ENCODE measurements at regions not wholly inside any gene's neighbourhood (a gene's known extent, or its start where the extent isn't known, plus 50 kb on each side); places are given as distances from the start of the nearest gene placed in this dataset.

GRCh38 chr12:38102197-38102596, 214.4 kb upstream of the ALG10B start:
- H3K9me3 Mint-ChIP-seq, result peaks cover 32% of the 10 kb centered on the region
- Histone ChIP-seq H3F3A (ENCODE audit: low read depth) (no peaks in the 10 kb centered on the region), H3K4me1 (no peaks in the 10 kb centered on the region), H3K9me3 (ENCODE audit: low read depth) (peaks cover 11% of the 10 kb centered on the region), H3K9ac (no peak overlapping the region), H3K36me3 (no peaks in the 10 kb centered on the region), H3K27ac (no peak overlapping the region), H3K79me2 (ENCODE audit: low read depth) (no peaks in the 10 kb centered on the region), H4K20me1 (ENCODE audit: low read depth) (no peaks in the 10 kb centered on the region), H2AFZ (replicated peaks) (no peak overlapping the region), H3K4me3 (no peak overlapping the region), H3K4me2 (no peak overlapping the region), H3K27me3 (no peaks in the 10 kb centered on the region)
- TF ChIP-seq EZH2phosphoT487 (IDR thresholded peaks at IDR 0.05), result no peak
- H3K36me3 Mint-ChIP-seq, result no peaks in the 10 kb centered on the region
- no peak for DNase-seq (ENCODE audit: low spot score)
- no peaks in the 10 kb centered on the region for H3K4me1 Mint-ChIP-seq
- H3K27ac Mint-ChIP-seq, result no peak overlapping the region
- no peak overlapping the region for H3K4me3 Mint-ChIP-seq
- no peaks in the 10 kb centered on the region for H3K27me3 Mint-ChIP-seq (ENCODE audit: insufficient read depth, low read depth)

- no peaks in the 10 kb centered on the region for H3K4me1 Mint-ChIP-seq
- H4K20me1 ChIP-seq (ENCODE audit: low read depth), result no peaks in the 10 kb centered on the region
- no peak overlapping the region for H3K4me3 ChIP-seq
- H3K9me3 ChIP-seq (ENCODE audit: low read depth), result peaks cover 24% of the 10 kb centered on the region
- peaks cover 35% of the 10 kb centered on the region for H3K9me3 Mint-ChIP-seq
- TF ChIP-seq EZH2phosphoT487 (IDR thresholded peaks at IDR 0.05) (no peak), CTCF (IDR thresholded peaks at IDR 0.05) (no peak), EZH2 (IDR thresholded peaks at IDR 0.05) (no peak)
- no peaks in the 10 kb centered on the region for H3K36me3 Mint-ChIP-seq
- H3K27ac ChIP-seq, result no peak overlapping the region
- no peak overlapping the region for H3K4me2 ChIP-seq
- DNase-seq (ENCODE audit: low spot score), result no peak
- no peak overlapping the region for H2AFZ ChIP-seq (replicated peaks)
- no peak overlapping the region for H3K27ac Mint-ChIP-seq
- H3K27me3 Mint-ChIP-seq (ENCODE audit: insufficient read depth, low read depth), result no peaks in the 10 kb centered on the region
- H3K36me3 ChIP-seq, result no peaks in the 10 kb centered on the region
- no peaks in the 10 kb centered on the region for H3K79me2 ChIP-seq (ENCODE audit: low read depth)
- H3K27me3 ChIP-seq, result no peaks in the 10 kb centered on the region
- H3K4me1 ChIP-seq, result no peaks in the 10 kb centered on the region
- H3K4me3 Mint-ChIP-seq, result no peak overlapping the region
- H3F3A ChIP-seq (ENCODE audit: low read depth), result no peaks in the 10 kb centered on the region
- H3K9ac ChIP-seq, result no peak overlapping the region
These were observed 206.4 kb upstream of the ALG10B start for GRCh38 chr12:38110026-38110699.

DNA sequence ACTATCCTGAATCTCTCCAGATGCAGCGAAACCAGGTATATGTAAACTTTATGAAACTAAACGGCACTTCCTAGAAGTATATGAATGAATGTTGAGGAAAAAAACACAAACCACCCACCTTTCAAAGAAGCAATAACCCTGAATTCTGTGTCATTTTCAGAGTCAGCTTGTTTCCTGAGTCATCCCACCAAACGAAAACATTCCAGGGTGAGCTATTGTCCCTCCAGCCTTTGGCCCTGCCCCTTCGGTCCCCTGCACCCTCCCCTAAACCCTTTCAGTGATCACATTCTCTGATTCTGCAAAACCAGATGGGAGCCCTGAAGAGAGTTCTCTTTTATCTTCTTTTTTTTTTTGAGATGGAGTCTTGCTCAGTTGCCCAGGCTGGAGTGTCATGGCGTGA, 202.6 kb upstream of the ALG10B start:
- Histone ChIP-seq H3K4me2 (no peak overlapping the region), H3K27ac (no peak overlapping the region), H3K9me3 (ENCODE audit: low read depth) (peaks cover 16% of the 10 kb centered on the region), H3F3A (ENCODE audit: low read depth) (no peaks in the 10 kb centered on the region), H2AFZ (replicated peaks) (no peak overlapping the region), H4K20me1 (ENCODE audit: low read depth) (no peaks in the 10 kb centered on the region), H3K9ac (no peak overlapping the region), H3K36me3 (no peaks in the 10 kb centered on the region), H3K4me1 (no peaks in the 10 kb centered on the region), H3K27me3 (no peaks in the 10 kb centered on the region), H3K4me3 (no peak overlapping the region), H3K79me2 (ENCODE audit: low read depth) (no peaks in the 10 kb centered on the region)
- no peak overlapping the region for H3K4me3 Mint-ChIP-seq
- H3K36me3 Mint-ChIP-seq, result peaks cover 3% of the 10 kb centered on the region
- peaks cover 49% of the 10 kb centered on the region for H3K9me3 Mint-ChIP-seq
- no peaks in the 10 kb centered on the region for H3K4me1 Mint-ChIP-seq
- H3K27me3 Mint-ChIP-seq (ENCODE audit: insufficient read depth, low read depth), result no peaks in the 10 kb centered on the region
- no peak overlapping the region for H3K27ac Mint-ChIP-seq
- no peak for TF ChIP-seq EZH2phosphoT487 (IDR thresholded peaks at IDR 0.05)
- TF ChIP-seq EZH2 (IDR thresholded peaks at IDR 0.05), result no peak
- TF ChIP-seq CTCF (IDR thresholded peaks at IDR 0.05), result no peak
- no peak for DNase-seq (ENCODE audit: low spot score)

- Histone ChIP-seq H3K9me3 (ENCODE audit: low read depth) (peaks cover 17% of the 10 kb centered on the region), H4K20me1 (ENCODE audit: low read depth) (no peaks in the 10 kb centered on the region), H3F3A (ENCODE audit: low read depth) (no peaks in the 10 kb centered on the region), H3K4me3 (no peak overlapping the region), H3K9ac (no peak overlapping the region), H3K4me2 (no peak overlapping the region), H2AFZ (replicated peaks) (no peak overlapping the region), H3K27ac (no peak overlapping the region), H3K79me2 (ENCODE audit: low read depth) (no peaks in the 10 kb centered on the region), H3K36me3 (no peaks in the 10 kb centered on the region), H3K27me3 (no peaks in the 10 kb centered on the region), H3K4me1 (no peaks in the 10 kb centered on the region)
- Mint-ChIP-seq H3K4me3 (no peak overlapping the region), H3K4me1 (no peaks in the 10 kb centered on the region), H3K27ac (no peak overlapping the region), H3K9me3 (peaks cover 62% of the 10 kb centered on the region), H3K36me3 (peaks cover 3% of the 10 kb centered on the region), H3K27me3 (ENCODE audit: insufficient read depth, low read depth) (no peaks in the 10 kb centered on the region)
- TF ChIP-seq CTCF (IDR thresholded peaks at IDR 0.05) (no peak), EZH2 (IDR thresholded peaks at IDR 0.05) (no peak), EZH2phosphoT487 (IDR thresholded peaks at IDR 0.05) (no peak)
- no peak for DNase-seq (ENCODE audit: low spot score)
These were observed 199.6 kb upstream of the ALG10B start for GRCh38 chr12:38116968-38117367.
